ENCODE measurements at regions not wholly inside any gene's neighbourhood (a gene's known extent, or its start where the extent isn't known, plus 50 kb on each side); places are given as distances from the start of the nearest gene placed in this dataset.

DNA sequence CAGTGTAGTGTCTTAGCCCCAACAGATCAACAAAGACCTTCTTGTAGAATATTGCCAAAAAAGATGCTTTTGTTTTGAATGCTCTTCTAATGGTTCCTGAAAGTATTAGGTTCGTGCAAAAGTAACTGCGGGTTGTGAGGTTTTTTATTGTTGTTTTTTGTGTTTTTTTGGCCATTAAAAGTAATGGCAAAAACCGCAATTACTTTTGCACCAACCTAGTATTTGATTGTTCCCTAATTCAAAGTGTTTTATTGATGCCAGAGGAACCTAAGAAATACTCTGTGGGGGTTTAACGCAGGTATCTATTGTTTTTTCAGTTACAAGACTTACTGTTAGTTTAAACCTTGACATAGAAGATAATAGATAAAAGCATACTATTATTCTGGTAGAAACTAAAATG, 150.8 kb upstream of the DAAM1 start:
- no peak for TF ChIP-seq POLR2A (IDR thresholded peaks at IDR 0.05)
- TF ChIP-seq, protein P1, sequence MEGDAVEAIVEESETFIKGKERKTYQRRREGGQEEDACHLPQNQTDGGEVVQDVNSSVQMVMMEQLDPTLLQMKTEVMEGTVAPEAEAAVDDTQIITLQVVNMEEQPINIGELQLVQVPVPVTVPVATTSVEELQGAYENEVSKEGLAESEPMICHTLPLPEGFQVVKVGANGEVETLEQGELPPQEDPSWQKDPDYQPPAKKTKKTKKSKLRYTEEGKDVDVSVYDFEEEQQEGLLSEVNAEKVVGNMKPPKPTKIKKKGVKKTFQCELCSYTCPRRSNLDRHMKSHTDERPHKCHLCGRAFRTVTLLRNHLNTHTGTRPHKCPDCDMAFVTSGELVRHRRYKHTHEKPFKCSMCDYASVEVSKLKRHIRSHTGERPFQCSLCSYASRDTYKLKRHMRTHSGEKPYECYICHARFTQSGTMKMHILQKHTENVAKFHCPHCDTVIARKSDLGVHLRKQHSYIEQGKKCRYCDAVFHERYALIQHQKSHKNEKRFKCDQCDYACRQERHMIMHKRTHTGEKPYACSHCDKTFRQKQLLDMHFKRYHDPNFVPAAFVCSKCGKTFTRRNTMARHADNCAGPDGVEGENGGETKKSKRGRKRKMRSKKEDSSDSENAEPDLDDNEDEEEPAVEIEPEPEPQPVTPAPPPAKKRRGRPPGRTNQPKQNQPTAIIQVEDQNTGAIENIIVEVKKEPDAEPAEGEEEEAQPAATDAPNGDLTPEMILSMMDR (IDR thresholded peaks at IDR 0.05): no peak

All from prostate gland (tissue), 2 donors.